ENCODE measurements at regions not wholly inside any gene's neighbourhood (a gene's known extent, or its start where the extent isn't known, plus 50 kb on each side); places are given as distances from the start of the nearest gene placed in this dataset.

DNA sequence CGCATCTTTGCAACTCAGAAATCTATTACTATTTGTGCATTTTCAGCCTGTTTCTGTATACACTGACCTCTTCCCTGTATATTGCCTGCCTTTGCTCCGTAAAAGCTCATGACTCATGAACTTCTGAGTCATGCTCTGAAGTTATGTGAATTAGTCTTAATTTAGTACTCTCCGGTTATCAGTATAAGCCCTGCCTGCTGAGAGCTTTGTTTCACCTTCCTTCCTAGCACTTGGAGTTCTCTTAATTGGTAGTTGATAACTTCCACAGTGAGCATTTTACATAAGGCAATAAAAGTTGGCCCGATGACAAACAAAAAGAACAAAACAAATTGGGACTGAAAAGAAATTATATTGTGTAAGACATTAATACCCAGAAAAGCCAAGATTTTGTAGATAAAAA is 231.4 kb downstream of the GJA1 start:
- TF ChIP-seq POLR2AphosphoS5 (IDR thresholded peaks at IDR 0.05) (no peak), CTCF (IDR thresholded peaks at IDR 0.05) (no peak)

Measured in suprapubic skin (tissue), 3 donors.